Endothelial cell of umbilical vein (primary cell): ENCODE measurements at regions not wholly inside any gene's neighbourhood (a gene's known extent, or its start where the extent isn't known, plus 50 kb on each side); places are given as distances from the start of the nearest gene placed in this dataset.

Experiments
- BruUV-seq: library from RNA; stranded (reverse); fragments of 400-500 nt; replicated peaks from 2 replicates; lab custom pipeline; 2021; lab: Mats Ljungman, UMichigan
- CTCF ChIA-PET: fragments of 300-600, 350-600 bp; sonication (Branson Sonifier 250); formaldehyde crosslinking; loops from one replicate; lab custom pipeline; 2021; ENCODE audit warnings: antibody characterized with exemption, inconsistent platforms; lab: Charles Lee
- POLR2A ChIA-PET: fragments of 300-600, 350-600 bp; sonication (Branson Sonifier 250); formaldehyde crosslinking; loops from one replicate; lab custom pipeline; 2021; ENCODE audit warnings: antibody characterized with exemption, inconsistent platforms; lab: Charles Lee
- DNase-seq: peaks from one replicate; pipeline ENCODE4 v3.0.0-alpha.2; 2011; ENCODE audit warnings: low read depth, low spot score
- FAIRE-seq: peaks from 2 replicates; lab custom pipeline; 2011; peaks lifted over from hg19 to GRCh38; lab: Jason Lieb, UNC
- H2AFZ ChIP-seq: 2 replicates; pipeline ENCODE4 v1.6.0; 2012; ENCODE audit warnings: low read depth, low read length, control low read depth, inconsistent platforms
- H3K27ac ChIP-seq: 2 replicates; pipeline ENCODE4 v1.5.1; 2011; ENCODE audit warnings: low read depth, mild to moderate bottlenecking, control low read depth, low read length, moderate library complexity; ENCODE audit not compliant: insufficient read depth
- H3K27me3 ChIP-seq, 2 experiments: 2 replicates each; pipeline versions ENCODE4 v1.6.0 to v1.6.1; 2011; ENCODE audit warnings: low read length in 2 of 2, mixed read lengths in 1 of 2; ENCODE audit not compliant: control insufficient read depth in 2 of 2, insufficient read depth in 2 of 2
- H3K36me3 ChIP-seq, 2 experiments: 2 replicates in 1 of 2; 3 replicates in 1 of 2; pipeline ENCODE4 v1.5.1; 2011; ENCODE audit warnings: low read length in 2 of 2, mild to moderate bottlenecking in 1 of 2, moderate library complexity in 1 of 2; ENCODE audit not compliant: control insufficient read depth in 2 of 2, insufficient read depth in 2 of 2; ENCODE audit errors: extremely low read depth in 1 of 2
- H3K4me1 ChIP-seq: 3 replicates; pipeline ENCODE4 v1.5.1; 2011; ENCODE audit warnings: mild to moderate bottlenecking, low read length; ENCODE audit not compliant: control insufficient read depth, insufficient read depth; ENCODE audit errors: extremely low read depth
- H3K4me2 ChIP-seq: 2 replicates; pipeline ENCODE4 v1.6.1; 2011; ENCODE audit warnings: low read length, control low read depth, mixed read lengths; ENCODE audit not compliant: insufficient read depth
- H3K4me3 ChIP-seq, 3 experiments: fragments of 200-600 bp in 1 of 3; sonication (generic), shearing (Covaris generic) in 1 of 3; replicated peaks in 1 of 3; 2 replicates each; pipeline ENCODE4 v1.5.1; 2011 to 2016; ENCODE audit warnings: control low read depth in 3 of 3, low read length in 3 of 3, mild to moderate bottlenecking in 2 of 3, inconsistent platforms in 1 of 3, low read depth in 1 of 3, moderate library complexity in 1 of 3; ENCODE audit not compliant: insufficient read depth in 1 of 3
- H3K79me2 ChIP-seq: 2 replicates; pipeline ENCODE4 v1.6.0; 2012; ENCODE audit warnings: low read length, inconsistent platforms; ENCODE audit not compliant: control insufficient read depth, insufficient read depth
- H3K9ac ChIP-seq: replicated peaks from 2 replicates; pipeline ENCODE3; 2011; ENCODE audit warnings: low read length, control low read depth; ENCODE audit not compliant: insufficient read depth; ENCODE audit errors: extremely low read depth
- H3K9me1 ChIP-seq: replicated peaks from 3 replicates; pipeline ENCODE4 v1.6.0; 2011; ENCODE audit warnings: mild to moderate bottlenecking, low read length; ENCODE audit not compliant: control insufficient read depth, insufficient read depth; ENCODE audit errors: extremely low read depth
- H3K9me3 ChIP-seq: replicated peaks from 2 replicates; pipeline ENCODE4 v1.5.1; 2012; ENCODE audit warnings: low read length, inconsistent platforms; ENCODE audit not compliant: control insufficient read depth, insufficient read depth
- H4K20me1 ChIP-seq: replicated peaks from 2 replicates; pipeline ENCODE3; 2011; ENCODE audit warnings: mild to moderate bottlenecking, low read length; ENCODE audit not compliant: control insufficient read depth, insufficient read depth; ENCODE audit errors: extremely low read depth
- CTCF ChIP-seq, 2 donors: IDR thresholded peaks; 1 replicate in 1 of 2; 2 replicates in 1 of 2; pipeline ENCODE4 v1.5.1; 2011; ENCODE audit warnings: low read length in 2 of 2, mild to moderate bottlenecking in 2 of 2, moderate library complexity in 2 of 2, control low read depth in 1 of 2, inconsistent platforms in 1 of 2, low read depth in 1 of 2; ENCODE audit not compliant: insufficient read depth in 1 of 2; ENCODE audit errors: extremely low read depth in 1 of 2
- EZH2 ChIP-seq: IDR thresholded peaks from 2 replicates; pipeline ENCODE4 v1.6.1; 2012; ENCODE audit warnings: borderline replicate concordance, low read depth, mild to moderate bottlenecking, moderate library complexity, low read length, inconsistent platforms; ENCODE audit not compliant: severe bottlenecking
- FOS ChIP-seq: IDR thresholded peaks from 2 replicates; pipeline ENCODE4 v1.6.1; 2011; ENCODE audit warnings: mild to moderate bottlenecking, low read length, moderate library complexity, borderline replicate concordance; ENCODE audit not compliant: insufficient read depth
- GATA2 ChIP-seq: IDR thresholded peaks from 2 replicates; pipeline ENCODE4 v1.7.0; 2011; ENCODE audit warnings: low read depth, mild to moderate bottlenecking, moderate library complexity, mixed read lengths, low read length; ENCODE audit not compliant: insufficient read length, insufficient read depth
- JUN ChIP-seq: IDR thresholded peaks from 2 replicates; pipeline ENCODE4 v1.6.1; 2011; ENCODE audit warnings: borderline replicate concordance, low read depth; ENCODE audit not compliant: insufficient read length, insufficient read depth
- MAX ChIP-seq: IDR thresholded peaks from 2 replicates; pipeline ENCODE4 v1.6.1; 2011; ENCODE audit not compliant: insufficient read depth, insufficient read length
- MYC ChIP-seq: IDR thresholded peaks from one replicate; pipeline ENCODE4 v1.6.1; 2011; ENCODE audit warnings: mild to moderate bottlenecking, low read depth, low read length
- POLR2A ChIP-seq: IDR thresholded peaks from 2 replicates; pipeline ENCODE4 v1.6.1; 2012; ENCODE audit warnings: low read depth, mild to moderate bottlenecking, control low read depth, low read length
- POLR2AphosphoS5 ChIP-seq: IDR thresholded peaks from 2 replicates; pipeline ENCODE4 v1.6.1; 2012; ENCODE audit warnings: low read depth, mild to moderate bottlenecking, control low read depth, low read length, moderate library complexity; ENCODE audit not compliant: insufficient read depth
- dilution Hi-C: fragments of 300-500 bp; cut with MboI; formaldehyde crosslinking; loops from one replicate; pipeline ENCODE4 v1.15.0; 2019; ENCODE audit warnings: low sequenced_read_pairs; ENCODE audit not compliant: extremely low pct_ligation_motif_present
- intact Hi-C: fragments of 100-400 bp; cut with micrococcal nuclease; formaldehyde crosslinking; loops from one replicate; pipeline ENCODE4 v1.10.0; 2022

GRCh38 chr5:72623936-72624335 lies 116.7 kb upstream of the ZNF366 start:
- H3K4me1 ChIP-seq = peaks cover 19% of the 10 kb centered on the region
- dilution Hi-C loops (no loop called here), intact Hi-C loops (loop anchor here (10.0 kb wide), 1 partner anchor 81 kb away; no protein-coding TSS in a partner anchor)
- no TSS peak for BruUV-seq
- H3K79me2 ChIP-seq = no peaks in the 10 kb centered on the region
- H3K9me1 ChIP-seq = no peaks in the 10 kb centered on the region
- peak overlapping the region; percentile 68 for H3K27ac ChIP-seq
- TF ChIP-seq MYC = no peak
- TF ChIP-seq JUN = no peak
- TF ChIP-seq EZH2 = no peak
- no peak for TF ChIP-seq GATA2
- no peak for TF ChIP-seq MAX
- no peak for TF ChIP-seq POLR2AphosphoS5
- TF ChIP-seq POLR2A = no peak
- TF ChIP-seq CTCF (IDR thresholded peaks at IDR 0.05; ENCODE audit: extremely low read depth in 1 of 2, insufficient read depth in 1 of 2, low read depth in 1 of 2, low read length in 2 of 2) = no peak
- TF ChIP-seq FOS = no peak
- H3K9me3 ChIP-seq = no peaks in the 10 kb centered on the region
- H3K9ac ChIP-seq = peak overlapping the region; percentile 34
- no peaks in the 10 kb centered on the region for H3K27me3 ChIP-seq
- no peak for FAIRE-seq
- H2AFZ ChIP-seq = no peak overlapping the region
- CTCF ChIA-PET = interaction anchor here (1.0 to 4.4 kb wide), 4 partner anchors 13 to 219 kb away, joined by 3 to 45 read pairs (median 4); no protein-coding TSS in a partner anchor
- POLR2A ChIA-PET = no interaction called here
- no peaks in the 10 kb centered on the region for H4K20me1 ChIP-seq
- H3K4me3 ChIP-seq = no peak overlapping the region
- DNase-seq = peak; percentile 21
- no peak overlapping the region for H3K4me2 ChIP-seq
- H3K36me3 ChIP-seq = no peaks in the 10 kb centered on the region
